NCI-H345 (cell line): ENCODE measurements at regions not wholly inside any gene's neighbourhood (a gene's known extent, or its start where the extent isn't known, plus 50 kb on each side); places are given as distances from the start of the nearest gene placed in this dataset.

Experiments
- DNase-seq: peaks from one replicate; lab custom pipeline; 2025; lab: John Stamatoyannopoulos, UW

- no peak for DNase-seq
These were observed 136.8 kb downstream of the FOXD2 start for GRCh38 chr1:47574451-47575165.

DNA sequence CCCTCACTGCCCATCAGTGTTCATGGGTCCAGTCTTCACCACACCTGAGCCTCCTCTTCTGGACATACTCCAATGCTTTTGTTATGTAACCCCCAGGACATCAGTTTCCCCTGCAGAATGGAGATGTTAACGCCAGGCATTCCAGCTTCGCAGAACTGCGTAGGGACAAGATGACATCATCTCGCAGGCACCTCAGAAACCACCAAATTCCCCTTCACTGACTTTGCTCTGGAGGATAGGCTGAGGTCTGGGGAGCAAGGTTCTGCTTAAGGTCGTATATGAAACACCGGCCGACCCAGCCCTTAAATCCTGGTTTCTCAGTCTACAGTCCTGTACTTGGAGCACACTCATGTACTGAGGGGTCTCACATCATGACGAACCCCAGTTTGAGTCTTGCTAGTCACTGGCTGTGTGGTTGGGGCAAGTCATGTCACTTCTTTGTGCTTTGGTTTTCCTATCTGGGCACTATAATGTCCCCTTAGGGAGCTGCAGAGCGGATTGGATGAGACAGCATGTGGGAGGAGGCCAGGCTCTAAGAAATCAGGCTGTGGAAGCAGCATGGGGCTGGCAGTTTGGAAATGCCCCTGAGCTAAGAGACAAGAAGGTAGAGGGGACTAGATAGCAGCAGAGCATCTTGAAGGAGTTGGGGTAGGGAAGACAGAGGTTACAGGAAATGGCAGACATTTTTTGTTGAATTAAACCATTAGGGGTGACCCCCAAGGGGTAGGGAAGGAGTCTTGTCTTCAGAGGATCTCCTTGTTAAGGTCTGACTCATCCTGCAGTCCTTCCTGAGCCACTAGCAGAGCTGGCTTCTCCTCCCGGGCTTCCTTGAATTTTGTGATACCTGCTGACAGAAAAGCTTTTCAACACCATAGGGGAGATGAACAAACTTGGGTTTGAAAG is 138.3 kb downstream of the FOXD2 start:
- DNase-seq = no peak

DNA sequence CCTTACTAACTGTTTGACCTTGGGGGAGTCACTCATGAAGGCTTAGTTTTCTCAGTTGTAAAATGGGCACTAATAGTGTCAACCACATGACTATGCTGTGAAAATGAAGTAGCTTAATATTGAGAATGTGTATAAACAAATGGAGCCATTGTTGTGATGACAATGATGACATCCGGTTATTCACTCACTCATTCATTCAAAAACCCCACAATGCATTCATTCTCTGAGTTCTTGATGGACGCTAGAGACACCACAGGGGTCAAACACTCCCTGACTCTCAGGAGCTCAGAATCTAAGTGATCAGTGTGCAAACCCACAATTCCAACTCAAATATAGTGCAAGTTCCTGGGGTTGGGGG is 138.9 kb downstream of the FOXD2 start:
- no peak for DNase-seq

DNA sequence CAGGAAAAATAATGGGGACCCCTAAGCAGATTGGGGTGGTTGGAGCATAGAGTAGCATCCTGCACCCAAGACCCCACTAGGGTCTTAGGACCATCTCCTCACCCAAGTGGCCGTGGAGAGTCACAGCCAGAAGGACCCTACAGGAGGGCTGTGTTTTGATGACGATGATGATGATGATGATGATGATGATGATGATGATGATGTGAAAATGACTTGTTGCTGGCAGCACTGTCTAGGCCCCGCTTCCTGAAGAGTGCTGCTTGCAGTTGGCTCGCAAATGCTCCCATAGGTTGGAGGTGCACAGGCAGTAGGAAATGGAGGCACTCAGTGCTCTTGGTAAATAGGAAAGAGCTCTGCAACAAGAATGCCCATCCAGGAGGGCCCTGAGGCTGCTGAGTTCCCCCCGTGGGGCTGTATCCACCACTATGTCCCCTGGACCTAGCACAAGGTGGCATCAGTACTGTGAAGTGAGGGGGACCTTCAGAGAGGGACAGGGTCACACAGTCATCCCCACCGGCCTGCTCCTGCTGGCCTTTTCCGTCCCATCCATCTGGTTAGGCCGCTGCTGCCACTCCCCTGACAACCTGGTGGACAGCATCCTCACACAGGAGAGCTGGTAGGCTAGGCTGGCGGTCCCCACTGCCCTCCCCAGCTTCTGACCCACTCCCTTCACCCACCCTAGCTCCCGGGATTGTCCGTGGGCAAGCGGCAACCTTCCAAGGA is 139.6 kb downstream of the FOXD2 start:
- no peak for DNase-seq

DNA sequence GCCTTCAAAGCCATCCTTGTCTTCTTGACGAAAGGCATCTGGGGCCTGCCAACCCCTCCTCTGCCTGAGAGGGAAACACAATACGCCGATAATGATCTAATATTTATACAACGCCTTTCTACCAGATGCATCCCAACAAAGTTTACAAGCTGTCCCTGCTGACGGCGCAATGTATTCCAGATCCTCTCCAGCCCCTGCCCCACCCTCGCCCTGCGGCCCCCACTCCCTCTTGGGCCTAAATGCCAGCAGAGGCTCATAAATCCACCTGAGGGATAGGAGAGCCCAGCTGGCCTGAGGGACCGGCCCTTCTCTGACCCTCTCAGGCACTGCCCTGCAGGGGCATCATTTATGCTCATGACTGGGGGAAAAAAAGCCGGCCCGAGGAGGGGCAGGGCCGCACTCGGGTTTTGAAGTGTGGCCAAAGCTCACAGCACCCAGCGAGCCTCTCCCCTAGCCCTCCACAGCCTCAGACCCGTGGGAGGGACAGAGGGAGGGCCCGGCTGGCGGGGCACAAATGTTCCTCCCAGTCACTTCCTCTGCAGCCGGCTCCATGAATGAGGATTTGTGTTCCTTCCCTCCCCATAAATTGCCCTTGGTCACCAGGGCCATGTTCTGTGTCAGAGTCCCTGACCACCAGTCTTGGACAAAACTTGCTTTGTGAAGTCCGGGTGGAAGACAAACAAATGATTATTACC is 140.3 kb downstream of the FOXD2 start:
- no peak for DNase-seq

GRCh38 chr1:47578721-47579419 is 141.0 kb downstream of the FOXD2 start:
- DNase-seq = no peak

DNA sequence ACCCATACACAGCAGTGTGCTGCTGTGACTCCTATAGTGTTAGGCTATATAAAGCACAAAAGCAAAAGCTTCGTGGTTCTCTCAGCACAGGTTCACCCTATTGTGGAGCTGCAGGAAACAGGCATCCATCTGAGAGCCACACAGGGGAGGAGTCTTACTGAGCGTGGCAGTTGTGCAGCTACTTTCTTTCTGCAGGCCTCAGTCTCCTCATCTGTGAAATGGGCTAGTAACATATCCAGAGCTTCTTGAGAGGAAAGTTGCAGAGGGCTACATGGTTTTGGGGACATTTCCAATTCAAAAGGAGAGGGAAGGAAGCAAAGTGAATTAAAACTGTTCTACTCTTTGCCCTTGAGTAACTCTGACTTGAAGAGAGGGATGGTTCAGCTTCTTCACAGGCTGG is 142.0 kb downstream of the FOXD2 start:
- no peak for DNase-seq

DNA sequence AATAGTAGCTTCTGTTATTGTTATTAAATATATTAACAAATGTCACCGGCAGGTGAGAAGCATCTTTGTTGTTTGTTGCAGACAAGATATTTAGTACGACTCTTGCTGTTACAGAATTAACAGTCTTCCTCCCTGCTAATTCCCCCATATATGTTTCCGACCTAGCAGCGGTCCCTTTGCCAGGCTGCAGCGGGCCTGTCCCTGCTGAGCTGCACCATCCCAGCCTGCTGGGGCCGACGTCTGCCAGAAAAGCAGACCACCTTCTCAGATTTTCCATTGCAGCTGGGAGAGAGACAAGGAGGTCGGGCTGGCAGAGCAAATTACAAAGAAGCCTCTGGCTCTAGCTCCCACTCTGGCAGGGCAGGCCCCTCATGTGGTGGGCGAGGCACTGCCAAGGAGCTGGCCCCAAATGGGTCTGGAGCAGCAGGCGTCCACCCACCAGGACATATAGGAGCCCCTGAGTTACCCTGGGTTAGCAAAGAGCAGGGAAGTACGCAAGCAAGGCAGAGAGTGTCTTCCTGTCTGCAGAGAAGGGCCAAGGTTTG is 142.7 kb downstream of the FOXD2 start:
- DNase-seq = no peak

GRCh38 chr1:47582891-47583608 is 145.2 kb downstream of the FOXD2 start:
- DNase-seq = no peak

DNA sequence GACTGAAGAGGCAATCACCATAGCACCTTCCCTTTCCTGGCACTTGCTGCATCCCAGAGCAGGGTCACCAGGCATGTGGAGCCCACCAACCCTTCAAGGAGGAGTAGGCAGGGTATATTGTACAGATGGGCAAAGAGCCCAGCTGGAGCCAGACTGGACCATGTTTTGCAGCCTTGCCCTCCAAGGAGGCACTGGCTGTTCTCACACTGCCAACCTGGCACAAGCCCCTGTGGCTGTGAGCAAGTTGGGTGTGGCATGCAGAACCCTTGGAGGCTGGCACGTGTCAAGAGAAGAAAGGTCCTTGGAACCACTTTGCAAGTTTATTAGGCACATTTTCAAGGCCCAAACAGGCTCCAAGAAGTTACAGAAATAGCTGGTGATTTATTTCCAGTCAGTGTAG is 146.4 kb downstream of the FOXD2 start:
- DNase-seq = no peak

DNA sequence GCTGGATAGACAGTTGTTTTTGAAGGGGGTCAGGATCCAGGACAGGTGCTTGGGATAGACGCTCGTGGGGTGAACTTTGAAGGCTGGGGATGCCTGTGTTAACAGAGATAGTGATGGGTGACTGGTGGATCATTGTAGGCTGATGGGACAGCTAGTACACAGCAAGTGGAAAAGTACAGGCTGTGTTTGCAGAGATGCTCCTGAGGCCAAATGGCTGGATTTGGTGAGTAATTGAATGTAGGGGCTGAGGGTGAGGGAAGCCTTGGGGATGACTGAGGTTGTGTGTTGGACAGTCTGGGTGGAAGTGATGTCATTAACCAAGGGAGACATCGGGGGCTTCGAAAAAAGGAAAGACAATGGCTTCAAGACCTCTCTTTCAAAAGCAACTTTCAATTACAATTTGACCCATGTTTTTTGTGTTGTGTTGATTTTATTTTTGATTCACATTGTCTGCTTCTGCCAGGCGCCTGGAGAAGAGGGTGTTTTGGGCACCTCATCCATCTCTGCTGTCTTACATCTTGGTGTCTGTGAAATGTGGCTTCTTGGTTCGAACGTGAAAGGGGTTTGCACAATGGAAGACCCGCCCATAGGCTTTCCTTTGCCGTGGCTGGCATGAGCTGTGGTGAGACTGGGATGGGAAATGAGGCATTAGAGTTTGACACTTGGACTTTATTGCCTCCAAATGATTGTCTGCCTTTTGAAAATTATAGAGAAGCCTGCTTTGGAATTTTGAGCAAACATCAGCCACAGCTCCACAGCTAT is 147.5 kb downstream of the FOXD2 start:
- no peak for DNase-seq

- DNase-seq = no peak
These were observed 150.2 kb downstream of the FOXD2 start for GRCh38 chr1:47587891-47588582.

- no peak for DNase-seq
These were observed 152.8 kb downstream of the FOXD2 start for GRCh38 chr1:47590523-47591225.

DNA sequence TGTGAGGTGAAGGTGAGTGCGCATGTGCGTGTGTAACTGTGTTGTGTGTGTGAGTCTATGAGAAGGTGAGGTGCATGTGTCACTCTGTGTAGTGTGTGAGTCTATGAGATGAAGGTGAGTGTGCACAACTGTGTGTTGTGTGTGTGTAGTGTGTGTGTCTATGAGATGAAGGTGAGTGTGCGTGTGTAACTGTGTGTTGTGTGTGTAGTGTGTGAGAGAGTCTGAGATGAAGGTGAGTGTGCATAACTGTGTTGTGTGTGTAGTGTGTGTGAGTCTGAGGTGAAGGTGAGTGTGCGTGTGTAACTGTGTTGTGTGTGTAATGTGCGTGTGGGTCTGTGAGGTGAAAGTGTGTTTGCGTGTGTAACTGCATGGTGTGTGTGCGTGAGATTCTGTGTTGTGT is 154.0 kb downstream of the FOXD2 start:
- DNase-seq = no peak

DNA sequence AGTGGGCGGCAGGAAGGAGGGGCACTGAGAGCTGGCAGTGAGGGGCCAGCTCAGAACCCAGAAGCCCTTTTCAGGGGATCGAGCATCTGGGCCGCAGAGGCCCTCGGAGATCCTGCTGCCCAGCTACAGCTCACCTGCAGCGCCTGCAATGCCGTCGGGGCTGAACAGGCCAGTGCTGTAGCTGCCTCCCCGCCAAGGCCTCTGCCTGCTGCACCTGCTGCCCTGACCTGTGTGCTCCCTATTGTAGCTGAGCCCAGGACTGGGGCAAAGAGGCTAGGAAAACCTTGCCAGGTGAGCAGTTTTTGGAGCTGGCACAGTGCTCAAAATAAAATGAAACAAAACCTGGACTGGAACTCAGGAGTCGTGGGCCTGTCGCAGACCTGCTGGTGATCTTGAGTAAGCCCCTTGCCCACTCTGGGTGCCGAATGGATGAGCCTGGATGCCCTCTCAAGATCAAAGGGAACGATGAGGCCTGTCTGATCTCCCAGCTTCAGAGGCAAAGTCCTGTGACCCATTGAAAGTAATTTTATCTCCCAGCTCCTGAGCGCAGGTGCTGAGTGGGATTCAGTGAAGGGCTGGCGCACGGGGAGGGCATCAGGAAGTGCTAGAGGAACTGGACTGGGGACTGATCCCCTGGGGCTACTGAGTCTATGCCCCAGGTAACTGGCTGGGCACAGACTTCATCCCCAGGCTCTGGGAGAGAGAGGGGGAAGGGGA is 154.6 kb downstream of the FOXD2 start:
- peak; percentile 39 for DNase-seq

DNA sequence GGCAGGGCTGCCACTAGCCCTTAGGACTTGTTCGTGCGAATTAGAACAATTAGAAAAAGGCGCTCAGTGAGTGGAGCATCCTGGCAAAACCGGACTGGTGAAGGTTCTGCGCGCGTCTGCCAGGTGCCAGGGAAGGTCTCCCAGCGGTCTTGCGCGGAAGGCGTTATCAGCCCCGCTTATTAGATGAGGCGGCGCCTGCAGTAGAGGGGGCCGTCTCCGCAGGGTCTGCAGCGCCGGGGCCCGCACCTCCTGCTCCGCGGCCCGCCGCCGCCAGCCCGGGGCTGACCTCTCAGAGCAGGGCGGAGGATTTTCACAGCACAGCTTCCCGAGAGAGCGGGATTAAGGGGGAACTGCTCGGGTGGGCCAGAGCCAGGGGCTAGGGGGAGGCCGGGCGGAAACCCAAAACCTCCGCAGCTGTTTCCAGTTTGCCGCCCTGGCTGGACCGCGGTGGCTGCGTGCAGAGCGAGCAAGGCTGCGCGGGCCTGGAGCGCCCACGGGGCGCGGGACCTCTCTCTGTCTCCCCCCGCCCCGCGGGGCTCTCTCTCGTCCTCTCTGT is 155.2 kb downstream of the FOXD2 start:
- no peak for DNase-seq

DNA sequence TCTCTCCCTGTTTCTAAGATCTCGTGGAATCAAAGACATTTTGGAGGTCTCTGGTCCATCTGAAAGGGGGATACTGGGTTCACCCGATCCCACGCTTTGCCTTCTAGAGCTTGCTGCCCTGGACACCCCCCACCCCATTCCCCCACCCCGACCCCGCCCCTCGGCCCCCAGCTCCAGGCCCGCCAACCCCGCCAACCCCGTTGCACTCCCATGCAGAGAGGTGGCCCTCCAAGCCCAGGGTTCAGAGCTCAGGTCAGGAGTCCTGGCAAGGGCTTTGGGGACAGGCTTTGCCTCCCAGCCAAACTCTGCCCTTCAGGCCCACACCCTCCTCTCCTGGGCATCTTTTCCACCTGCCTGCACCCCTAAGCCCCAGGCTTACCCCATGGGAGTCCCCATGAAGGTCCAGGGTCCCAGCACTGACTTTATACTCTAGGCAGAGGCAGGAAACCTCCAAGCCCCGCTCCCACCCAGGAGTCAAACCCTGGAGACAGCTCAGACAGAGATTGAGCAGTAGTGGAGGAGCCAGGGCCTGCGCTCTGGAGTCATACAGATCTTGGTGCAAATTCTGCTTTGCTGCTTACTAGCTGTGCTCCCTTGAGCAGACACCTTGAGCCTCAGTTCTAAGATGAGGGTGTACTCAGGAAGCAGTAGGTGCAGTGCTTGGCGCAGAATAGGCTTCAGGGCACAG is 155.9 kb downstream of the FOXD2 start:
- DNase-seq = no peak
